Skin of body (tissue), 1 donor: ENCODE measurements at regions not wholly inside any gene's neighbourhood (a gene's known extent, or its start where the extent isn't known, plus 50 kb on each side); places are given as distances from the start of the nearest gene placed in this dataset.

Source experiments
- DNase-seq: peaks from one replicate; lab custom pipeline; 2025; lab: John Stamatoyannopoulos, UW

DNA sequence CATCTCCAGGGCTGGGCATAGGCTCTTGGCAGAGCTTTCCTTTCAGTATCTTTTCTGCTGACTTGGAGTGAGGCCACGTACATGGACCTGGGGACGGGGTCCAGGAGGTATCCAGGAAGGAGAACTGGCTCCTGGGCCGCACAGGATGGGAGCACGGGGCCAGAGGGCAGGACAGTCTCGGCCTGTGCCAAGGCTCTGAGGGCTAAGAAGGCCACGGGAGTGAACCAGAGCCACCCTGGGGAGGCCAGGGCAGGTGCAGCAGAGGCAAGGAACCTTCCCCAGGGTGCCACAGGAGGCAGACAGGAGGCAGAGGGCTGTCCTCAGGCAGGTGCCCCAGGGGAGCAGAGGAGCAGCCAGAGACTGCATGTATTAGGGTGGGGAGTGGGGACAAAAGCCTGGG, 50.3 kb downstream of the PLXNA1 start:
- no peak for DNase-seq

DNA sequence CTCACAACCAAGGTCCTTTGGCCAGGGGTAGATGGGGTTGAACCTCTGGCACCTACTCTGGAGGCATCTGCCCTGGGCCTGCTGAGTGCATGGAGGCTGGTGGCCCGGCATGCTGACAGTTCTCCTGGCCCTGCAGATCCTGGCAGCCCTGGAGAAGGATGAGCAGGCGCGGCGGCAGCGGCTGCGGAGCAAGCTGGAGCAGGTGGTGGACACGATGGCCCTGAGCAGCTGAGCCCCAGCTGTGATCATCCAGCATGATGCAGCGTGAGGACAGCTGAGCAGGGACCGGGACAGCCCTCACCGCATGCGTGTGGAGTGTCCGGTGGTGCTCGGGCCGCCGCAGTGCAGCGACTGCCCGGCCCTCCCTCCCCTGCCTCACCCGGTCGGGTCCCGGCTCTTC, 50.9 kb downstream of the PLXNA1 start:
- no peak for DNase-seq

DNA sequence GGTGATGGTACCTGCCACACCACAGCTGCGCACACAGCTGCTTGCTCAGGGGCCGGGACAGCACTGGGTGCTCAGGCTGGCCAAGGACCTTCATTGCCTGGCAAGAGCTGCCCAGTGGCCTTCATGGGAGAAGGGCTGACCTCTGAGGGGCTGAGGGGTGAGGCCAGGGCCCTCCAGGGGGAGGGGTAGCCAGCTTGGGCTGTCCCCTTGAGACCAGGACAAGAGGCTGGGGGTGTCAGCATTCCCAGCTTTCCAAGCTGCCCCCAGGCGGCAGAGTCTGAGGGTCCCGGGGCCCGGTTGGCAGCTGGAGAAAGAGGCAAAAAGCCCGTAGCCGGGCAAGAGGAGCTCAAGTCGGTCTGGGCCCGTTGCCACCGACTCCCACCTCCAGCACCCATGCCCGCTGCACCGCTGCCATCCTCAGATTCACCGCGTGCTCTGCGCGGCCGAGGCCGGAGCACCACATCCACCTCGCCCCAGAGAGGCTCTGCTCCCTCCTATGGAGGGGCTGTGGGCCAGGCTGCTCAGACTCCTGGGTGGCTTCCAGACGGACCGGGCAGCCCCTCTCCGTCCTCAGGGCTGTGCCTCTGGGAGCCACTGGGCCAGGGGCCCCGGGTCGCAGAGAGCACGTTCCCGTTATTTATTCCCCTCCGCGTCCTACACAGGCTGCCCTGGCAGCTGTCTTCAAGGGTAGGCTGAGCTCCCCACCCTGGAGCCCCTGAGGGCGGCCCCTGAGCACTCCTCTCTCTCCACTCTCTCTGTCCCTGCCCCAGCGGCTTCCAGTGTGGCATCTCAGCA, 51.5 kb downstream of the PLXNA1 start:
- no peak for DNase-seq

DNA sequence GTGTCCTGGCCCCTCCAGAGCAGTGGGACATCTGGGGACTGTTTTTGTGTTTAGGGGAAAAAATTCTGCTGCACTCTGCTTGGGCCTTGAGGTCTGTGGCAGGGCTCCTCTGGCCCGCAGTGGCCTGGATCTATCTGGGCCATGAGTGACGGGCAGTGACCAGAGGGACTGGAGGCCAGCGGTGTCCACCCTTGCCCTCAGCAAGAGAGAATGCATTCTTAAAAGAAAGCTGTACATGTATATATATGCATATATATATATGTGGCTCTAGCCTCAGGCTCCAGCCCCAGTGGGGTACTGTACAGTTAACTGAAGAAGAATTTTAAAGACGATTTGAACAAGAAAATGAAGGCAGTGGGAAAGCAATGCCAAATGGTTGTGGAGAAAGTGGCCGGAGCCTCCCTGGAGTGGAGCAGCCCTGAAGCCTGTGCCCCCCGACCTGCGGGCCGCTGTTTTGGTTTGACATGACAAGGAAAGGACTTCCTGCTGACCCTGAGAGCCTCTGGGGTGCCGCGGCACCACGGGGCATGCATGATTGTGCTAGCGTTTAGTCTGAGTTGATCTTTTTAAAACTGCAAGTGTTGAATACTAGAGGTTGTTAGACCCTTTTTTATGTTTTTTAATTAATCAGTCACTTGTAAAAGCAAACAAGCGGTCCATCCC, 52.2 kb downstream of the PLXNA1 start:
- DNase-seq, result no peak

DNA sequence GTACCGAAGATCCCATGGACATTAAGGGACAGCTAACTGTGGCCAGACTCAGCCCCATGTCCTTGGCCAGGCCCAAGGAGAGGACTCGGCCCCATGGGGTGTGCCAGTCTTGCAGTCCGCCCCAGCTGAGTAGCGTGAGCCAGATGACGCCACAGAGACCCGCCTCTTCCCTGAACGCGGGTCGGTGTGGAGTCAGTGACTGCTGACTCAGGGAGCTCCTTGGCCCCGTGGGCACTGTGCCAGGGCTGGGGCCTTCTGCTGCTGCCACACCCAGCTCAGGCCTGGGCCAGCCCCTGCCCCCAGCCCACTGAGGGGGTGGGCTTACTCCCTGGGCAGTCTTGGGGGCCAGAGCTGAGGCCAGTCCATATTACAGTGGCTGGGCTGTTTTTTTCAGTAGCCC, 52.8 kb downstream of the PLXNA1 start:
- DNase-seq, result no peak

DNA sequence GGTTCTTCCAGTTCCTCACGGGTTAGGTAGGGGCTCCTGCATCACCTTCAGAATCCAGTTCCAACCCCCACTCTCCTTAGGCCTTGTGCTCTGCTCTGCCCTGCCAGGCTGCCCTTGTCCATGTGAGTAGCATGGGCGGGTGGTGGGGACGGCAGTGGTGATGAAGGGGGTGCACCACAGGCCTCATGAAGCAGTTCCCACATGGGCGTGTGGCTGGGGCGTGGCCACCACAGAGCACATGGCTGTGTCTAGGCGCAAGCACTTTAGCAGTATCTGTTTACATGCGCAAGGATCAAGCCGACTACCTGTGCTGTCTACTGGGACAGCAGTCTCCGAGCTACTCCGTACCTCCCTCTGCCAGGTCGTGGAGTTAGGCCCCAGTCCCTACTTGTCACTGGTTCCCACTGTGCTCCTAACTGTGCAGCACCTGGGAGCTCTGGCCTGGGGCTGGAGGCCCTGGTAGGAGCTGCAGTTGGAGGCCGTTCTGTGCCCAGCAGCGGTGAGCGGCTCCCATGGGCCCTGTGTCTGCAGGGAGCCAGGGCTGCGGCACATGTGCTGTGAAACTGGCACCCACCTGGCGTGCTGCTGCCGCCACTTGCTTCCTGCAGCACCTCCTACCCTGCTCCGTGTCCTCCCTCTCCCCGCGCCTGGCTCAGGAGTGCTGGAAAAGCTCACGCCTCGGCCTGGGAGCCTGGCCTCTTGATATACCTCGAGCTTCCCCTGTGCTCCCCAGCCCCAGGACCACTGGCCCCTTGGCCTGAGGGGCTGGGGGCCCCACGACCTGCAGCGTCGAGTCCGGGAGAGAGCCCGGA, 53.5 kb downstream of the PLXNA1 start:
- DNase-seq, result no peak

DNA sequence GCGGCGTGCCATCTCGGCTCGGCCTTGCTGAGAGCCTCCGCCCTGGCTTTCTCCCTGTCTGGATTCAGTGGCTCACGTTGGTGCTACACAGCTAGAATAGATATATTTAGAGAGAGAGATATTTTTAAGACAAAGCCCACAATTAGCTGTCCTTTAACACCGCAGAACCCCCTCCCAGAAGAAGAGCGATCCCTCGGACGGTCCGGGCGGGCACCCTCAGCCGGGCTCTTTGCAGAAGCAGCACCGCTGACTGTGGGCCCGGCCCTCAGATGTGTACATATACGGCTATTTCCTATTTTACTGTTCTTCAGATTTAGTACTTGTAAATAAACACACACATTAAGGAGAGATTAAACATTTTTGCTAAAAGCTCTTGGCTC, 54.1 kb downstream of the PLXNA1 start:
- DNase-seq, result no peak

DNA sequence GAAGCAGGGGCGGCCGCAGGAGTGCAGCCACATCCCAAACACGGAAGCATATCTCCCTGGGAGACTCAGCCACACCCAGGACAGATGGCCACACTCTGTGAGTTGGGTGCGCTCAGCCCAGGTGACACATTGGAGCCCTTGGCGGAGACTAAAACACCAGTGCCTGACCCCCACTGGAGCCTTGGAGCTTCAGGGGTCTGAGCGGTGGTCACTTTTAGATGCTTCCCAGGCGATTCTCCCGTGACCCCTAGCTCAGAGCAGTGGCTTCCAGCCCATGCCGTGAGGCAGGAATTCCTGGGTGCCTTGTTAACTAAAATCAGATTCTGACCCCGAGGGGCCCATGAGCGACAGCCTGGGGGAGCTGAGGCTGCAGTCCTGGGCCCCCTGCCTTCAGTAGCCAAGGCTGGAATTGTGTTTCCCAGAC, 54.5 kb downstream of the PLXNA1 start:
- no peak for DNase-seq

DNA sequence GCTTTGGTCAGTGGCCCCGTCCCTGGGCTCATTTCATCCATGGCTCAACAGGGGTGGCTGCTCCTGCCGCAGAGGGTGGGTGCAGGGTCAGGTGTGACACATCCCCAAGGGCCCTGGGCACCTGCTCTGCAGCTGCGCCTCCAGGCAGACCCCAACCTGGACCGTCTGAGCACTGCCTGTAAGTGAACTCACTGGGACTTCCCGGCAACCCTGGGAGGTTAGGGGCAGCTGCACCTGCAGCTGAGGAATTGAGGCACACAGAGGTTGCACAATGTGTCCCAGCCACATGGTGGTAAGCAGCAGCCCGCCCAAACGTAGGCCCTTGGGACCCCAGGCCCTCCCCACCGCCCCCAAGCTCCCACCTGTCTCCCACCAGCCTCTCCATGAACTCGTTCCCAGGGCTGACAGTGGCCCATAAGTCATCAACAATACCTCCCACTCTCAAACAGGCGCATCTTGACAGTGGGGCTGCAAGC, 55.1 kb downstream of the PLXNA1 start:
- DNase-seq, result no peak

DNA sequence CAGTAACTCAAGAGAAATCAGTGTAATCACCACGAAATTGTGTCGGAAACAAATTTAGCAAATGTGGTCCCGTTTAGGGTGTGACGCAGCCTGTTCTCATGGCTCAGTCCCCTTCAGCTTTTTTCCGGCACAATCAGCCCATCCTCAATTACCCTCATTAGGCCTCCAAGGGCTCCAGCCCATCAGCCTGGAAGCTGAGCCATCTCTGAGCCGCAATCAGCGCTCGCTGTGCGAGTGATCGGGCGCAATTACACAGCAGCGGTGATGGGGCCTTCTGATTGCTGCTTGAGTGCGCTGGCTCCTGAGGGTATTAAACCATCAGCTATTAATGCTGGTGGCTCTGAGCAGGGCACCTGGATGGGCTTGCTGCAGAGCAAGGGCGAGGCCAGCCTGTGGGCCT, 55.6 kb downstream of the PLXNA1 start:
- no peak for DNase-seq

DNA sequence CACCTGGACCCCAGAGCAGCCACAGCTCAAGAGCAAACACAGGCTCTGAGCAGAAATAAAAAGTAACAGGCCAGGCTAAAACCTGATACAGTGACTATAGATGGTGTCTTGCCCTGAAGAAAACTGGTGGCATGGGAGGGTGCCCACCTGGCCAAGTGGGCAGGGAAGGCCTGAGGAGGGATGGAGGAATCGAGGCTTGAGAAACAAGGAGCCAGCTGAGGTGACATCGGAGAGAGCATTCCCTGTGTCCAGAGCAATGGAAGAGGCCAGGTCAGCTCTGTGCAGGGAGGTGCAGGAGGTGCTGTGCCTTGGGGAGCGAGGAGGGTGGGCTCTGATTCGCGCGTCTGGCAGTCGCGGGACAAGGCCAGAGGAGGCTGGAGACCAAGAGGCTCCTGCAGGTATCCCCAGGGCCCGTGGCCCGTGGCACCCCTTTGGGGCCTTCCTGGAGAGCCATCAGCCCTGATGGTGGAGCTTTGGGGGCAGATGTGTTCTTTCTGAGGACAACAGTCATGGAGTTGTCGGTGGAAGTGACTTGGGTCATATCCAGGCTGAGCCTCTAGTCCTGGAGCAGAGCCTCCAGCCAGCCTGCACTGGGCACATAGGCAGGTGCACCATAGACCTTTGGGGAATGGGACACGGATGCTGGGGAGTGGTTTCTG, 56.1 kb downstream of the PLXNA1 start:
- no peak for DNase-seq

DNA sequence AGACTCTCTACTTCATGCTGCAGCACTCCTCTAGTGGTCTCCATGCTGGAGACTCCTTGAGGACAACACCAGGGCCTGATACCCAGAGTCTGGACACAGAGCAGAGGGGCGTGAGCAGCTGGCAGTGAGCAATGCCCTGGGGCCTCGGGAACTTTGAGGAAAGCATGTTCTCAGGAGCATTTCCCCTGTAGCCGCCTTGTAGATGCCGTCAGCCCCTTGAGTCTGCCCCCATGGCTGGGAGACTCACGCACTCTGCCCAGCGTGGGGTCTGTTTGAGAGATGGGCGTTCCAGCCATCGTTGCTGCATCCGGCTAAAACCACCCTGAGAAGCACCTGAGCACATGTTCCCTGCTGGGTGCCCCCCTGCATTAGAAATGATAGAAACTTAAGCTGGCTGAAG, 56.8 kb downstream of the PLXNA1 start:
- DNase-seq, result no peak

DNA sequence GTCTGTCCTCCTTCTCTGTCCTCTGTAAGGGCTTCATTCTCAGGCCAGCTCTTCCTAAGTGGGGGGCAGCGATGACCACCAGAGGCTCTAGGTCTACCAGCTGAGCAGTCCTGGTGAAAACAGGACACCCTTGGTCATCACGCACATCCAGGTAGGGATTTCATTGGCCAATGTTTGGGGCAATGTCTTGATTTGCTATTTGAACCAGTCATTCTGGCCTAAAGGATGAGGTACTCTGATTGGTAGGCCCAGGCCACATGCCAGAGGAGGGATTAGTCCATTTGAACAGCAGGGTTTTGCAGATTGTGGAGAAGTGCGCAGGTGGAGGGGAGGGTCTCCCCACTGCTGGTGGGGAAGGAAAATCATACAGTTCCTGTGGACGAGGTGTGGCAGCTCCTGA, 57.3 kb downstream of the PLXNA1 start:
- DNase-seq, result no peak

DNA sequence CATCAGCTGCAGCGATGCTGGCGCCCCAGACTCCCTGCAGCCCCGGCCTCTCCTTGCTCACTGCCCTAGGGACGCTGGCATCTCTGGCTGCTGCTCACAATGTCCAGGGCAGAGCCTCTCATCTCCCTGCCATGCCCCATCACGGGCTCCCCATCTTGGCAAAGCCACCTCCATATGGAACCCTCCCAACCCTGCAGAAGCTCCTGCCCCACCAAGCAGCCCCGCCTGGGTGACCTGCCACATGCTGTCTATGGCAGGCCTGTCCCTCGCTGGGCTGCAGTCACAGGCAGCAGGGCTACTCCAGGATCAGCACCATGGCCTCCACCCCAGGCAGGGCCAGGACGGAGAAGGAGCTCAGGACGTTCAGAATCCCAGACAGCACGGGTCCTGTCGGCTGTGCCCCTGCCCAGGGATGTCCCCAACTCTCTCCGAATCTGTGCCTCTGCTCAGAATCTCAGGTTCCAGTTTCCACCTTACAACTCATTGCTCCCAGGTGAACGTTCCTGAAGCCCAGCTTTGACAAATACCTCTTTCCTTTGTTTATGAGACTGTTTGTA, 58.4 kb downstream of the PLXNA1 start:
- DNase-seq, result no peak

DNA sequence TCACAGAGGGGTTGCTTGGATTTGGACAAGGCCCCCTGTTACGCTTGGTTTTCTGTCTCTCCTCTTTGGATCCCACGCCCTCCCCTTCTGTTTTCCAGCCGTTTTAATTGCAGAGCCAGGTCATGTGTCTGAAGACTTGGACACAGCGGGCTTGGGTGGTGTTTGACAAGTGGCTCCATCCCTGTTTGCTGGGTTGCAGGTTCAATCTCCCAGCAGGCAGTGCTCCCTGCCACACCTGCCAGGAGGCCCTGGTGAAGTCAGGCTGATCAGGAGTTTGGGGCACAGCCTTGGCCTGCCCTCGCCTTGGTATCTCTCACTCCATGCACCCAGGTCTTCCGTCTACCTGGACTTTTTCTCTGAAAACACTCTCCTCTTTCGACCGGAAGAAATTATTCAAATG, 59.0 kb downstream of the PLXNA1 start:
- no peak for DNase-seq

DNA sequence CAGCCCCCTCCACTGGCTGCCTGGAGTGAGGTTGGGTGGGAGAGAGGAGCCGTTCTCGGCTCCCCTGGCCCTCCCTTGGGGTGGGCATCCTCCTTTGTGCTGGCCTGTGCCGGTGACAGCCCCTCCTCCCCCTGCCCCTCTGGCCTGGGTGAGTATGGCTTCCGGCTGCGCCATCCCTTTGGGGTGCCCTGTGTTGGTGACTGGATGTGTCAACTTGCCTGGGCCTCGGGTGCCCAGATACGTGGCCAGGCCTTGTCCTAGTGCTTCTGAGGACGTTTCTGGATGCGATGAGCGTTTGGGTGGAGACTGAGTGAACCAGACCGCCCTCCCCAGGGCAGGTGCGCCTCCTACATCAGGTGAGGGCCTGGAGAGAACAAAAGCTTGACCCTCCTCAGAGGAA, 59.7 kb downstream of the PLXNA1 start:
- no peak for DNase-seq

DNA sequence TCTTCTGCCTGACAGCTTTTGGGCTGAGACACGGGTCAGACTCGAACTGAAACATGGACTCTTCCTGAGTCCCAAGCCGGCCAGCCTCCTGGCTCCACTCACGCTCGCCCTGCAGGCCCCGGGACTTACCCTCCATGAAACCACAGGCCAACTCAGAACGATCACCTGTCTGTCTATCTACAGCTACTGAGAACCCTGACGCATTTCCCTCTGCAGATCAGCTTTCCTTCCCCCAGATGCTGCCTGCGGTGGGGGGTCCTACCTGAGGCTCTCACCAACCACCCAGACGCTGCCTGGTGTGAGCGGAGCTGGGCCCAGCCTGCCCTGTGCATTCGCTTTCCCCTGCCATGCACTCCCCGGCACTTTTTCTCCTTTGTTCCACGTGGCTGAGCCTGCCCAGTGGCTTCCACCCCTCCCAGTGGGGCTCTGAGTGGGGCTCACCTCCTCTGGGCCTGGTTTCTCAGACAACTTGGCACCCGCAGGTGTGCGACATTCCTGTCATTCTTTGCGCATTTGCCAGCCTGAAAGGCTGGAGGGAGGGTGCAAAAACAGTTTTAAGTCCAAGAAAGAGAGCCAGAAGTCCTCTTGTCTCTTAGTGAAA, 60.2 kb downstream of the PLXNA1 start:
- DNase-seq, result no peak

DNA sequence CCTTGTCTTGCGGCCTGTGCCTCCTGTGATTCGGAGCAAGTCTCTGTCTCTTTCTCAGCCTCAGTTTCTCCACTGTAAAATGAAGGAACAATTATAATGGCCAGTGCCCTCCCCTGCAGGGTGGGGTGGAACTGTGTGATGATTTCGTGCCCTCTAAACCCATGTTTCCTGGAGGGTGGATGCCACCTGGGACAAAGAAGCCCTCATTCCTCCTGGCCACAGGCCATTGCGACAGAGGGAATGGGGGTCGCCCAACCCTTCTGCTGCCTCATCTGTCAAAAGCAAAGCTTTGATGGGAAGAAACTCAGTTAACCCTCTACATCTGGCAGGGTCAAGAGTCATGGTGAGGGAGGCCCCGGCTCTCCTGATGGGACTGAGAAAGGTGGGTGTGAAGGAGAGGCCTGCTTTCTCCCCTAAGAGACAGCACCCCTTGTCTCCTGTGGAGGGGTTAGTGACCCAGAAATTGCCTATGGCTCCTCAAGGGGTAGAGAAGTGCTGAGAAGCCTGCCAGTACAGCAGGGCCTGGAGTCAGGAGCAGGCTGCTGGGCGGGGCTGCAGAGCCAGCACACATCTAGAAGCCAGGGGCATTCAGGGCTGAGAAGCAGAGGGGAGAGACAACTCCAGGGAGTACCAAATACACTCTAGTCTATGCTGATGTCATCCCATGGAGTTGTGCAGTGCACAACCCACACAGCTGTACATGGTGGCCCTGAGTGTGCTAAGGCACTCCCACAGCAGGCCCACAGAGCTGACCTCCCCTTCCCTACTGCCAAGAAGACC, 61.0 kb downstream of the PLXNA1 start:
- DNase-seq, result no peak

DNA sequence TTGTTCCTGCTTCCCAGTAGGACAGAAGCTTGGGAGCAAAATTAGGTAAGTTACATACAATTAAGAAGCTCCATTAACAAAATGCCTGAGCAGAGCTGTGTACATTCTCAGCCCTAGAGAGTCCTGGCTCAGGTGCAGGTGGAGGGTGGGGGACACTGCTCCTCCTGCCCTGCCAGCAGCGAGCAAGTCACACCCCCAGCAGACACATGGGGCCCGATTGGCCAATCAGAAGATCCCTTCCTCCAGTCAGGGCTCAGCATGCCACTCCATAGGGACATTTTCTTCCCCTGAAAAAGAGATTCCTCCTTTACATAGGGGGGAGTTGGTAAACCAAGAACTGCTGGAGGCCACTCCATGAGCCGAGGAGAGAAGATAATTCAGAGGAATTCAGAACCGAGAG, 62.1 kb downstream of the PLXNA1 start:
- no peak for DNase-seq

DNA sequence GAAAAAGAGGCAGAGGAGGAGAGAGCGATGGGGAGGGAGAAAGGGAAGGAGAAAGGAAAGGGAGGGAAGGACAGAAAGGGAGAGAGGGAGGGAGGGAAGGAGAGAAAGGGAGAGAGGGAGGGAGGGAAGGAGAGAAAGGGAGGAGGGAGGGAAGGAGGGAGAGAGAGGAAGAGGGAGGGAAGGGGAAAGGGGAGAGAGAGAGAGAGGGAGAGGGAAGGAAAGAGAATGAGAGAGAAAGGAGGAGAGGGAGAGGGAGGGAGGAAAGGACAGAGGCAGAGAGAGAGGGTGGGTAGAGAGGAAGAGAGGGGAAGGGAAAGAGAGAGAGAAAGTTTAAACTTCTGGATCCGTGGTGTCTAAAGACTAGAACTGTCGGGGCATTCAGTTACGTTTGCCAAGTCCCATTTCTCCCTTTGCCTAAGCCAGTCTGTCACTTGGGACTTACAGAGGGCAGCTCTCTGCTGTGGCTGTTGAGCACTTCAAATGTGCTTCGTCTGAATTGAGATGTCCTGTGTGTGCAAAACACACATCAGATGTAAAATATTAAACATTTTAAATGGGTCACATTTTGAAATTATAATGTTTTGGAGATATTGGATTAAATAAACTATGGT, 62.6 kb downstream of the PLXNA1 start:
- no peak for DNase-seq
